Osteoblast (primary cell): ENCODE measurements at regions not wholly inside any gene's neighbourhood (a gene's known extent, or its start where the extent isn't known, plus 50 kb on each side); places are given as distances from the start of the nearest gene placed in this dataset.

ENCODE experiments used
- DNase-seq: peaks from one replicate; pipeline ENCODE4 v3.0.0; 2011; ENCODE audit warnings: low spot score, mixed read lengths; ENCODE audit not compliant: insufficient read length; ENCODE audit errors: missing footprints
- H2AFZ ChIP-seq: 2 replicates; pipeline ENCODE4 v1.6.0; 2011; ENCODE audit warnings: mild to moderate bottlenecking, low read length
- H3K27ac ChIP-seq: 2 replicates; pipeline ENCODE4 v1.5.1; 2011; ENCODE audit warnings: mild to moderate bottlenecking, low read depth, low read length, moderate library complexity
- H3K27me3 ChIP-seq: 2 replicates; pipeline ENCODE4 v1.6.0; 2012; ENCODE audit warnings: mild to moderate bottlenecking, control low read depth, inconsistent platforms, low read length, moderate library complexity; ENCODE audit not compliant: insufficient read depth
- H3K36me3 ChIP-seq: 2 replicates; pipeline ENCODE4 v1.5.1; 2011; ENCODE audit warnings: mild to moderate bottlenecking, low read length, control low read depth, moderate library complexity; ENCODE audit not compliant: insufficient read depth
- H3K4me1 ChIP-seq: 2 replicates; pipeline ENCODE4 v1.5.1; 2011; ENCODE audit warnings: mild to moderate bottlenecking, low read length, control low read depth, moderate library complexity; ENCODE audit not compliant: insufficient read depth
- H3K4me2 ChIP-seq: 2 replicates; pipeline ENCODE4 v1.6.0; 2011; ENCODE audit warnings: mild to moderate bottlenecking, low read length; ENCODE audit not compliant: insufficient read depth
- H3K4me3 ChIP-seq: fragments of 200-600 bp; sonication (generic); 3 replicates; pipeline ENCODE4 v1.5.1; 2012; ENCODE audit warnings: mild to moderate bottlenecking, low read length, inconsistent platforms; ENCODE audit not compliant: insufficient read depth
- H3K79me2 ChIP-seq: 2 replicates; pipeline ENCODE4 v1.6.0; 2012; ENCODE audit warnings: mild to moderate bottlenecking, low read length, control low read depth, inconsistent platforms; ENCODE audit not compliant: insufficient read depth
- H3K9me3 ChIP-seq: 2 replicates; pipeline ENCODE4 v1.5.1; 2011; ENCODE audit warnings: low read depth, low read length, control low read depth
- H4K20me1 ChIP-seq: 2 replicates; pipeline ENCODE4 v1.6.0; 2012; ENCODE audit warnings: mild to moderate bottlenecking, low read length, control low read depth; ENCODE audit not compliant: insufficient read depth
- CTCF ChIP-seq: IDR thresholded peaks from 2 replicates; pipeline ENCODE4 v1.5.1; 2011; ENCODE audit warnings: mild to moderate bottlenecking, low read depth, low read length, moderate library complexity; ENCODE audit errors: extremely low read depth

GRCh38 chr10:59008452-59008851 is 168.0 kb upstream of the PHYHIPL start:
- H3K4me2 ChIP-seq = no peak overlapping the region
- H3K27ac ChIP-seq = no peak overlapping the region
- H3K79me2 ChIP-seq = no peaks in the 10 kb centered on the region
- no peak for TF ChIP-seq CTCF
- H4K20me1 ChIP-seq = no peaks in the 10 kb centered on the region
- peaks cover 7% of the 10 kb centered on the region for H3K4me1 ChIP-seq
- no peaks in the 10 kb centered on the region for H3K36me3 ChIP-seq
- H3K4me3 ChIP-seq = no peak overlapping the region
- H3K9me3 ChIP-seq = no peaks in the 10 kb centered on the region
- DNase-seq = no peak
- H3K27me3 ChIP-seq = no peaks in the 10 kb centered on the region
- no peak overlapping the region for H2AFZ ChIP-seq

- H3K79me2 ChIP-seq = no peaks in the 10 kb centered on the region
- no peak overlapping the region for H3K4me2 ChIP-seq
- no peak for DNase-seq
- no peak overlapping the region for H3K27ac ChIP-seq
- no peak for TF ChIP-seq CTCF
- H3K27me3 ChIP-seq = peaks cover 2% of the 10 kb centered on the region
- no peaks in the 10 kb centered on the region for H3K9me3 ChIP-seq
- H4K20me1 ChIP-seq = no peaks in the 10 kb centered on the region
- no peaks in the 10 kb centered on the region for H3K4me1 ChIP-seq
- H2AFZ ChIP-seq = no peak overlapping the region
- no peak overlapping the region for H3K4me3 ChIP-seq
- no peaks in the 10 kb centered on the region for H3K36me3 ChIP-seq
These were observed 164.3 kb upstream of the PHYHIPL start for GRCh38 chr10:59011972-59012632.

DNA sequence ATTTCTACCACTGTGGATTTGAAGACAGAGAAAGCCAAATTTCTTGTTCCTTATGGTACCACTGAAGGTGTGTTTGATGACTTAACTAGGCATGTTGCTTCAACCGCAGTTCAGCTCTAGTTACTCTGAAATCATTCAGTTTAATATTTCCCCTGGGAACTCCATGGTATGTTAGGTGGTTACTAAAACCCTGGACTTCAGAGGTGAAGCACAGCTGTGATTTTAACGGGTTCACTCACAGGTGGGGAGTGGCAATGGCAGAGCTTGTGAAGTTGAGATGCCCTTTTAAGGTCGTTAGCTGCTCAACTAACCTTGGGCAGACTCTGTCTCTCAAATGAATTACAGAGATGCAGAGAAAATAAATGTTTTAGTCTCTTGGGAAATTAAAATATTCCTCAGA is 163.6 kb upstream of the PHYHIPL start:
- Histone ChIP-seq H3K27me3 (peaks cover 2% of the 10 kb centered on the region), H3K4me3 (no peak overlapping the region), H2AFZ (no peak overlapping the region), H3K36me3 (no peaks in the 10 kb centered on the region), H3K27ac (no peak overlapping the region), H4K20me1 (no peaks in the 10 kb centered on the region), H3K9me3 (no peaks in the 10 kb centered on the region), H3K4me1 (no peaks in the 10 kb centered on the region), H3K4me2 (no peak overlapping the region), H3K79me2 (no peaks in the 10 kb centered on the region)
- TF ChIP-seq CTCF = no peak
- DNase-seq = no peak

- Histone ChIP-seq H3K4me2 (no peak overlapping the region), H3K79me2 (no peaks in the 10 kb centered on the region), H3K27me3 (peaks cover 2% of the 10 kb centered on the region), H4K20me1 (no peaks in the 10 kb centered on the region), H3K27ac (no peak overlapping the region), H2AFZ (no peak overlapping the region), H3K36me3 (no peaks in the 10 kb centered on the region), H3K4me3 (no peak overlapping the region), H3K9me3 (no peaks in the 10 kb centered on the region), H3K4me1 (no peaks in the 10 kb centered on the region)
- DNase-seq = no peak
- TF ChIP-seq CTCF = no peak
These were observed 160.4 kb upstream of the PHYHIPL start for GRCh38 chr10:59016043-59016442.
